H1 (cell line): ENCODE measurements at regions not wholly inside any gene's neighbourhood (a gene's known extent, or its start where the extent isn't known, plus 50 kb on each side); places are given as distances from the start of the nearest gene placed in this dataset.

Source experiments
- GABPA ChIP-seq: IDR thresholded peaks from 2 replicates; pipeline ENCODE4 v1.6.1; 2011; ENCODE audit warnings: mild to moderate bottlenecking, low read length, moderate library complexity, borderline replicate concordance; ENCODE audit not compliant: insufficient read depth
- GTF2F1 ChIP-seq: IDR thresholded peaks from 2 replicates; pipeline ENCODE4 v1.6.1; 2012; ENCODE audit warnings: low read depth, low read length, improper control_type of control experiment, borderline replicate concordance
- SP2 ChIP-seq: IDR thresholded peaks from 2 replicates; pipeline ENCODE4 v1.6.1; 2012; ENCODE audit warnings: mild to moderate bottlenecking, low read length, inconsistent platforms
- TEAD4 ChIP-seq: IDR thresholded peaks from 2 replicates; pipeline ENCODE4 v1.6.1; 2012; ENCODE audit warnings: low read depth, low read length, inconsistent platforms, mixed read lengths

GRCh38 chr6:90372450-90372849 lies 75.8 kb upstream of the BACH2 start (continued):
- TF ChIP-seq GTF2F1, result no peak
- TF ChIP-seq GABPA, result no peak
- TF ChIP-seq SP2, result no peak
- no peak for TF ChIP-seq TEAD4
